Ascending aorta (tissue), 2 donors: ENCODE measurements at regions not wholly inside any gene's neighbourhood (a gene's known extent, or its start where the extent isn't known, plus 50 kb on each side); places are given as distances from the start of the nearest gene placed in this dataset.
"Not testable (repeated sequence)": the region's sequence is repeated elsewhere in the genome, so short reads cannot be mapped to it uniquely, and the experiment has no call there.

Experiments used
- DNase-seq, 2 donors: peaks; one replicate each; pipeline ENCODE4 v3.0.0-alpha.2; 2019; ENCODE audit warnings: low spot score in 2 of 2
- H3K27ac ChIP-seq, 2 donors: fragments of 200-600 bp; sonication (generic); one replicate each; pipeline ENCODE4 v1.5.1; 2016 to 2017; ENCODE audit warnings: mild to moderate bottlenecking in 1 of 2
- H3K27me3 ChIP-seq: fragments of 200-600 bp; sonication (generic); one replicate; pipeline ENCODE4 v1.5.1; 2017
- H3K36me3 ChIP-seq, 2 donors: fragments of 200-600 bp; sonication (generic); one replicate each; pipeline ENCODE4 v1.5.1; 2016
- H3K4me1 ChIP-seq, 2 donors: fragments of 200-600 bp; sonication (generic); one replicate each; pipeline ENCODE4 v1.5.1; 2016 to 2017; ENCODE audit warnings: mild to moderate bottlenecking in 1 of 2
- H3K4me3 ChIP-seq, 2 donors: fragments of 200-600 bp; sonication (generic); one replicate each; pipeline ENCODE4 v1.5.1; 2016 to 2017; ENCODE audit warnings: mild to moderate bottlenecking in 1 of 2
- H3K9me3 ChIP-seq, 2 donors: fragments of 200-600 bp; sonication (generic); one replicate each; pipeline ENCODE4 v1.5.1; 2016
- CTCF ChIP-seq, 3 experiments: fragments of 200-600 bp in 2 of 3; fragments of 450-650 bp in 1 of 3; sonication (generic) in 2 of 3; IDR thresholded peaks; one replicate each; pipeline ENCODE4 v1.5.1; 2016 to 2019; ENCODE audit warnings: antibody characterized with exemption in 3 of 3, mild to moderate bottlenecking in 1 of 3, moderate library complexity in 1 of 3
- intact Hi-C: fragments of 100-400 bp; cut with DNase I; formaldehyde crosslinking; loops from one replicate; pipeline ENCODE4 v1.15.1; 2023

GRCh38 chrX:101823236-101823635 lies 108.6 kb downstream of the ZMAT1 start:
- H3K27me3 ChIP-seq: no peaks in the 10 kb centered on the region
- H3K4me1 ChIP-seq: no peaks in the 10 kb centered on the region
- no peak for TF ChIP-seq CTCF (IDR thresholded peaks at IDR 0.05)
- H3K4me3 ChIP-seq: no peak overlapping the region
- no peak overlapping the region for H3K27ac ChIP-seq
- no peak for DNase-seq
- H3K36me3 ChIP-seq: no peaks in the 10 kb centered on the region
- peaks cover 0 to 7% of the 10 kb centered on the region in 2 donors for H3K9me3 ChIP-seq
- intact Hi-C loops: no loop called here

GRCh38 chrX:101817739-101818138 lies 114.1 kb downstream of the ZMAT1 start:
- H3K4me3 ChIP-seq, intact Hi-C loops, H3K27me3 ChIP-seq: not testable (repeated sequence)

GRCh38 chrX:101813200-101813599 lies 118.6 kb downstream of the ZMAT1 start:
- H3K36me3 ChIP-seq: no peaks in the 10 kb centered on the region
- no peaks in the 10 kb centered on the region for H3K4me1 ChIP-seq
- H3K27ac ChIP-seq: no peak overlapping the region
- no peaks in the 10 kb centered on the region for H3K27me3 ChIP-seq
- intact Hi-C loops: no loop called here
- DNase-seq: no peak
- H3K9me3 ChIP-seq: peaks cover 0 to 7% of the 10 kb centered on the region in 2 donors
- H3K4me3 ChIP-seq: no peak overlapping the region
- TF ChIP-seq CTCF (IDR thresholded peaks at IDR 0.05): no peak

More at GRCh38 chrX:101817739-101818138, 114.1 kb downstream of the ZMAT1 start:
- H3K27ac ChIP-seq, DNase-seq, H3K36me3 ChIP-seq, H3K4me1 ChIP-seq: not testable (repeated sequence)
- H3K9me3 ChIP-seq: peaks cover 0 to 14% of the 10 kb centered on the region in 2 donors

GRCh38 chrX:101803451-101803850 lies 128.4 kb downstream of the ZMAT1 start:
- intact Hi-C loops: loop anchor here (5.0 kb wide), 1 partner anchor 206 kb away; no protein-coding TSS in a partner anchor
- H3K27me3 ChIP-seq: no peaks in the 10 kb centered on the region

DNA sequence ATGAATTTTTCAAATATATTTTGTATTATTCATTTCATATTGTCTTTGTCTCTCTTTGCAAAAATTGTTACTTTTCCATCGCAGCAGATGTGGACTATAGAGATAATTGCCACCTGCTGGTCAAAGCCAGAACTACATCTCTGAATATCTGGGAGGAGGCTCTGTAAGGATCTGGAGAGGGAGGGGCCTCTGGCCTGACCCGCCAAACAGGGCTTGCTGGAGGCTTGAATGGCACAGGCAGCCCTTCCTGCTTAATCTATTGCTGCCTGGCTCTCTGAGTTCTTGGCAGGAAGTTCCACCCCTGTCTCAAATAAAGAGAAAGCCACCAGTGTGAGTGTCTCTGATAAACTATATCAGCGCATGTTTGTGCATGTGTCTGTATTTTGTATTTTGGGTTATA lies 132.4 kb downstream of the ZMAT1 start:
- Histone ChIP-seq H3K4me3 (no peak overlapping the region), H3K27ac (no peak overlapping the region), H3K36me3 (no peaks in the 10 kb centered on the region), H3K27me3 (no peaks in the 10 kb centered on the region), H3K4me1 (no peaks in the 10 kb centered on the region), H3K9me3 (no peaks in the 10 kb centered on the region)
- intact Hi-C loops: loop anchor here (2.0 kb wide), 1 partner anchor 385 kb away; no protein-coding TSS in a partner anchor
- DNase-seq: peak; percentile 54 to 91
- TF ChIP-seq CTCF (IDR thresholded peaks at IDR 0.05): peak; percentile 51 to 75 (median 71)

More at GRCh38 chrX:101803451-101803850, 128.4 kb downstream of the ZMAT1 start:
- Histone ChIP-seq H3K36me3 (no peaks in the 10 kb centered on the region), H3K27ac (no peak overlapping the region), H3K4me1 (no peaks in the 10 kb centered on the region), H3K9me3 (no peaks in the 10 kb centered on the region), H3K4me3 (no peak overlapping the region)
- TF ChIP-seq CTCF (IDR thresholded peaks at IDR 0.05): peak in 2 of 3 experiments; percentile 51 to 52
- no peak for DNase-seq

DNA sequence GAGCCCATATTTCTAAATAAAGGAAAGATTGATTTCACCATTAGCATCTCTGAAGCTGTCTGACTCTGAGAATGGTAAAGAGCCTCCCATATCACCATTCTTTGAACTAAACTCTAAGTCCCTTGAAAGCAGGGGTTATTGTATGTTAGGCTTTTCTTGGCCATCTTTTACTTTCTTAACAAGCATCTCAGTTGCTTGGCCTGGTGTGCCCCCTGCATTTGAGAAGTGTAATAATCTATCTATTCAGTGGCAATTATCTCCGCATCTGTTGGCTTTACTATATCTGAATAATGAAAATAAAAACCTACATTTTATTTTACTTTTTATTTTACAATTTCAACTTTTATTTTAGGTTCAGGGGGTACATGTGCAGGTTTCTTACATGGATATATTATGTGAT lies 128.3 kb upstream of the ARMCX2 start:
- no peak overlapping the region for H3K27ac ChIP-seq
- no peaks in the 10 kb centered on the region for H3K9me3 ChIP-seq
- no peak for DNase-seq
- no peak overlapping the region for H3K4me3 ChIP-seq
- H3K36me3 ChIP-seq: no peaks in the 10 kb centered on the region
- TF ChIP-seq CTCF (IDR thresholded peaks at IDR 0.05): no peak
- no peaks in the 10 kb centered on the region for H3K27me3 ChIP-seq
- no peaks in the 10 kb centered on the region for H3K4me1 ChIP-seq
- intact Hi-C loops: no loop called here
